ENCODE measurements at regions not wholly inside any gene's neighbourhood (a gene's known extent, or its start where the extent isn't known, plus 50 kb on each side); places are given as distances from the start of the nearest gene placed in this dataset.

DNA sequence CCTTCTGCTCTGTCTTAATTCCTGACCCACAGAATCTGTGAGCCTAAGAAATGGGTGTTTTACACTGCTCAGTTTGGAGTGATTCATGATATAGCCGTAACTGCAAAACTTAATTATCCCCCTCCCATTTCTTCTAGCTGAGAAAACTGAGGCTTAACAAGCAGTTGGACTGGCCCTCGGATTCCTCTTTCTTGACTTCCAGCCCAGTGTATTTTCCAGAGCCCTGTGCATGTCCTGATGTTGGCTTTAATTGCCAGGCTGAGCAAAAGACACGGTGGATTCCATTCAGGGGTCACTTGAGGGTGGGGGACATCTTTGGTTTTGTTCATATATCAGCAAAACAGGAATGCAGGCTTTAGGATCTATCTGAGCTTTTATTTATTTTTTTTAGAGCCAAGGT lies 489.8 kb downstream of the TYW1 start:
- TF ChIP-seq POLR2AphosphoS5 (IDR thresholded peaks at IDR 0.05) = no peak
- TF ChIP-seq CTCF (IDR thresholded peaks at IDR 0.05) = no peak
- TF ChIP-seq EP300 (IDR thresholded peaks at IDR 0.05) = no peak
- TF ChIP-seq POLR2A (IDR thresholded peaks at IDR 0.05) = no peak

Data from gastroesophageal sphincter (tissue), 3 donors.